ENCODE measurements at regions not wholly inside any gene's neighbourhood (a gene's known extent, or its start where the extent isn't known, plus 50 kb on each side); places are given as distances from the start of the nearest gene placed in this dataset.

GRCh38 chr3:43910750-43911149, 220.0 kb downstream of the ABHD5 start:
- DNase-seq (ENCODE audit: extremely low read depth, low read depth) = no peak
- TF ChIP-seq CTCF (IDR thresholded peaks at IDR 0.05; ENCODE audit: low read depth, low read length, missing control alignments) = no peak
- no peak overlapping the region for H3K4me3 ChIP-seq (replicated peaks; ENCODE audit: low read depth, low read length)

GRCh38 chr3:43913036-43913948, 222.6 kb downstream of the ABHD5 start:
- H3K4me3 ChIP-seq (replicated peaks; ENCODE audit: low read depth, low read length) = no peak overlapping the region
- no peak for DNase-seq (ENCODE audit: extremely low read depth, low read depth)
- TF ChIP-seq CTCF (IDR thresholded peaks at IDR 0.05; ENCODE audit: low read depth, low read length, missing control alignments) = no peak

GRCh38 chr3:43914269-43914668, 223.5 kb downstream of the ABHD5 start:
- DNase-seq (ENCODE audit: extremely low read depth, low read depth) = no peak
- H3K4me3 ChIP-seq (replicated peaks; ENCODE audit: low read depth, low read length) = no peak overlapping the region
- TF ChIP-seq CTCF (IDR thresholded peaks at IDR 0.05; ENCODE audit: low read depth, low read length, missing control alignments) = no peak

GRCh38 chr3:43915546-43915945, 224.8 kb downstream of the ABHD5 start:
- no peak for DNase-seq (ENCODE audit: extremely low read depth, low read depth)
- no peak overlapping the region for H3K4me3 ChIP-seq (replicated peaks; ENCODE audit: low read depth, low read length)
- no peak for TF ChIP-seq CTCF (IDR thresholded peaks at IDR 0.05; ENCODE audit: low read depth, low read length, missing control alignments)

GRCh38 chr3:43917361-43917760, 226.6 kb downstream of the ABHD5 start:
- DNase-seq (ENCODE audit: extremely low read depth, low read depth) = no peak
- TF ChIP-seq CTCF (IDR thresholded peaks at IDR 0.05; ENCODE audit: low read depth, low read length, missing control alignments) = no peak
- H3K4me3 ChIP-seq (replicated peaks; ENCODE audit: low read depth, low read length) = no peak overlapping the region

GRCh38 chr3:43919029-43919428, 228.3 kb downstream of the ABHD5 start:
- no peak for TF ChIP-seq CTCF (IDR thresholded peaks at IDR 0.05; ENCODE audit: low read depth, low read length, missing control alignments)
- DNase-seq (ENCODE audit: extremely low read depth, low read depth) = peak; percentile 9
- no peak overlapping the region for H3K4me3 ChIP-seq (replicated peaks; ENCODE audit: low read depth, low read length)
